Ovary (tissue), 3 donors: ENCODE measurements at regions not wholly inside any gene's neighbourhood (a gene's known extent, or its start where the extent isn't known, plus 50 kb on each side); places are given as distances from the start of the nearest gene placed in this dataset.

ENCODE experiments used
- CTCF ChIP-seq, 3 donors: fragments of 450-650 bp in 2 of 3; fragments of 200-600 bp in 1 of 3; IDR thresholded peaks; one replicate each; pipeline versions ENCODE4 v1.5.1 to v1.8.0; 2016 to 2022; ENCODE audit warnings: antibody characterized with exemption in 3 of 3, mild to moderate bottlenecking in 1 of 3
- POLR2A ChIP-seq: fragments of 450-650 bp; IDR thresholded peaks from one replicate; pipeline ENCODE4 v1.6.1; 2017; ENCODE audit warnings: antibody characterized with exemption, mild to moderate bottlenecking, moderate library complexity
- donor health status: DM: no; HTN: no; CAD: no.

- TF ChIP-seq CTCF (IDR thresholded peaks at IDR 0.05) (no peak), POLR2A (no peak)
These were observed 100.6 kb upstream of the LIFR start for GRCh38 chr5:38657020-38657419.
